ENCODE measurements at regions not wholly inside any gene's neighbourhood (a gene's known extent, or its start where the extent isn't known, plus 50 kb on each side); places are given as distances from the start of the nearest gene placed in this dataset.

GRCh38 chr2:144117086-144117485, 402.8 kb downstream of the ZEB2 start:
- no peak overlapping the region for H3K4me2 ChIP-seq (ENCODE audit: insufficient read depth, insufficient read length, low read length)
- no peaks in the 10 kb centered on the region for H3K4me1 ChIP-seq (ENCODE audit: insufficient read depth, low read length)
- no peak overlapping the region for H3K23ac ChIP-seq (ENCODE audit: insufficient read length, low read depth, low read length)
- no peak overlapping the region for H3T11ph ChIP-seq (ENCODE audit: low read length)
- H2BK20ac ChIP-seq (ENCODE audit: low read depth, low read length, poor library complexity, severe bottlenecking): no peak overlapping the region
- H3K27ac Mint-ChIP-seq: no peak overlapping the region
- H3K79me1 ChIP-seq (ENCODE audit: insufficient read depth, low read depth, low read length, poor library complexity, severe bottlenecking): no peaks in the 10 kb centered on the region
- H3K23me2 ChIP-seq (ENCODE audit: insufficient read length, low read depth, low read length, poor library complexity, severe bottlenecking): no peaks in the 10 kb centered on the region
- H3K27me3 ChIP-seq (ENCODE audit: insufficient read depth, low read length): no peaks in the 10 kb centered on the region
- H2AFZ ChIP-seq (ENCODE audit: low read length): no peak overlapping the region
- H2BK12ac ChIP-seq (ENCODE audit: insufficient read length, low read depth, low read length): no peak overlapping the region
- WGBS (ENCODE audit: extremely low coverage, insufficient read length, low lambda C conversion rate): no CpG with 5 or more reads among the region's 3 CpGs
- H3K79me2 ChIP-seq (ENCODE audit: insufficient read depth, low read length): no peaks in the 10 kb centered on the region
- no peak overlapping the region for H3K9ac ChIP-seq (ENCODE audit: extremely low read depth, insufficient read length, low read length)
- DNase-seq: no peak
- no peaks in the 10 kb centered on the region for H4K20me1 ChIP-seq (ENCODE audit: control insufficient read depth, insufficient read depth, insufficient read length)
- peaks cover 4 to 11% (median 9%) of the 10 kb centered on the region in 3 experiments; a peak in 5 of 7 replicates for H3K36me3 Mint-ChIP-seq (ENCODE audit: insufficient read depth in 1 of 3, low read depth in 3 of 3)
- H3K9me3 ChIP-seq (ENCODE audit: control insufficient read depth, low read depth, low read length): no peaks in the 10 kb centered on the region
- no peak overlapping the region for H3K56ac ChIP-seq (ENCODE audit: insufficient read length, low read depth, low read length)
- no peak overlapping the region for H3K4ac ChIP-seq (ENCODE audit: low read depth, low read length)
- peaks cover 7 to 8% of the 10 kb centered on the region in 2 experiments; a peak in 4 of 5 replicates for H3K9me3 Mint-ChIP-seq
- no peak for TF ChIP-seq CTCF (conservative IDR thresholded peaks at IDR 0.05)
- H3K18ac ChIP-seq (ENCODE audit: insufficient read length, low read depth, low read length): no peak overlapping the region
- no peak overlapping the region for H2BK5ac ChIP-seq (ENCODE audit: insufficient read length, low read length)
- no peak overlapping the region for H3K4me3 Mint-ChIP-seq
- H3K4me1 Mint-ChIP-seq: peaks cover 3% of the 10 kb centered on the region in 2 experiments; a peak in 2 of 4 replicates
- no peak overlapping the region for H4K91ac ChIP-seq (ENCODE audit: insufficient read length, low read depth, low read length)
- no peak overlapping the region for H2AK5ac ChIP-seq (ENCODE audit: insufficient read length, low read length)
- H2BK120ac ChIP-seq (ENCODE audit: low read depth, low read length, poor library complexity, severe bottlenecking): no peak overlapping the region
- no peak overlapping the region for H2BK15ac ChIP-seq (ENCODE audit: low read depth, low read length)
- no peak overlapping the region for H4K5ac ChIP-seq (ENCODE audit: insufficient read length, low read depth, low read length)
- no peak overlapping the region for H3K27ac ChIP-seq (ENCODE audit: insufficient read length, low read depth, low read length)
- no peaks in the 10 kb centered on the region for H3K27me3 Mint-ChIP-seq (ENCODE audit: low read depth)
- no peak overlapping the region for H4K8ac ChIP-seq (replicated peaks; ENCODE audit: insufficient read length, low read depth, low read length)
- H3K14ac ChIP-seq (ENCODE audit: insufficient read depth, low read length): no peak overlapping the region

All from H9 (cell line).